ENCODE measurements at regions not wholly inside any gene's neighbourhood (a gene's known extent, or its start where the extent isn't known, plus 50 kb on each side); places are given as distances from the start of the nearest gene placed in this dataset.

- DNase-seq (no peak), ATAC-seq (no peak)
- Mint-ChIP-seq H3K27me3 (ENCODE audit: low read depth) (peaks cover 3% of the 10 kb centered on the region), H3K36me3 (ENCODE audit: low read depth) (no peaks in the 10 kb centered on the region), H3K4me1 (ENCODE audit: low read depth) (no peaks in the 10 kb centered on the region), H3K4me3 (no peak overlapping the region), H3K9me3 (ENCODE audit: insufficient read depth) (no peaks in the 10 kb centered on the region), H3K27ac (no peak overlapping the region)
- CTCF ChIA-PET = no interaction called here
- POLR2A ChIA-PET = no interaction called here
Measured at GRCh38 chr4:114365591-114365990, 233.0 kb upstream of the UGT8 start.

- no peaks in the 10 kb centered on the region for H3K36me3 Mint-ChIP-seq (ENCODE audit: low read depth)
- H3K4me1 Mint-ChIP-seq (ENCODE audit: low read depth) = no peaks in the 10 kb centered on the region
- DNase-seq (no peak), ATAC-seq (no peak)
- peaks cover 3% of the 10 kb centered on the region for H3K27me3 Mint-ChIP-seq (ENCODE audit: low read depth)
- H3K27ac Mint-ChIP-seq = no peak overlapping the region
- POLR2A ChIA-PET = no interaction called here
- no peaks in the 10 kb centered on the region for H3K9me3 Mint-ChIP-seq (ENCODE audit: insufficient read depth)
- no peak overlapping the region for H3K4me3 Mint-ChIP-seq
- CTCF ChIA-PET = no interaction called here
Measured at GRCh38 chr4:114366368-114366767, 232.2 kb upstream of the UGT8 start.

DNA sequence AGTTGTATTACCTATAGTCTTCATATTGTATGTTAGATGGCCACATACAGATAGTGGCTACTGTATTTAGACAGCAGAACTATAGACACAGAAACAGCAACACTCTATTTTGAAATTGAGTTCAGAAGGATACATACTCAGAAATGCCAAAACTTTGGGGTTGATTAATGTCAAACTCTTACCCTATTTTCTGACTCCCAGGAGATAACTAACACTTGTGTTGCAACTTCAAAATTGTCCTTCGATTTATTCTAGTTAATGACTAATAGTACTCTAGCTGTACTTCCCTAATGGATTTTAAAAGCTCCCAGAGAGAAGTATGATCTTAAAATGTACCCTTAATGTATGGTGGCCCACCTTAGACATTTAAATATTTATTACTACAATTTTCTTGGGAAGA lies 229.9 kb upstream of the UGT8 start:
- ATAC-seq (no peak), DNase-seq (no peak)
- H3K27ac Mint-ChIP-seq = no peak overlapping the region
- POLR2A ChIA-PET = no interaction called here
- no peak overlapping the region for H3K4me3 Mint-ChIP-seq
- no peaks in the 10 kb centered on the region for H3K9me3 Mint-ChIP-seq (ENCODE audit: insufficient read depth)
- H3K27me3 Mint-ChIP-seq (ENCODE audit: low read depth) = peaks cover 3% of the 10 kb centered on the region
- H3K36me3 Mint-ChIP-seq (ENCODE audit: low read depth) = no peaks in the 10 kb centered on the region
- CTCF ChIA-PET = no interaction called here
- H3K4me1 Mint-ChIP-seq (ENCODE audit: low read depth) = no peaks in the 10 kb centered on the region

DNA sequence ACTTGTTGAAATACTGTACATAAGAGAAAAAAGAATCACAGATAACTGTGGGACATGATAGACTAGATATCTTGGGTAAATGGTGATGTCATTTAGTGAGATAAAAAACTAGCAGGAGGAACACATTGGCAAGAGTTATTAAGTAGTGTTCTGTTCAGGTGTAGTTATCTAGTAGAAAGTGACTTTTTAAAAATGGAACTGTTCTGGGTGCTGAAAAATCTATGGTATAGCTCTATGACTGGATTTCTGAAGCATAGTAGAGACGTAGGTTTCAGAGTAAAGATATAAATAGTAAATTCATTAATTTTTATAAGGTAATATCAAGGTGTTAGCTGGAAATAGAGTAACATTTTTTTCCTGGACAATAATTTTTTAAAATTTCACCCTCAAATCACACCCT lies 225.1 kb upstream of the UGT8 start:
- Mint-ChIP-seq H3K4me1 (ENCODE audit: low read depth) (no peaks in the 10 kb centered on the region), H3K27ac (no peak overlapping the region), H3K36me3 (ENCODE audit: low read depth) (no peaks in the 10 kb centered on the region), H3K27me3 (ENCODE audit: low read depth) (peaks cover 3% of the 10 kb centered on the region), H3K4me3 (no peak overlapping the region), H3K9me3 (ENCODE audit: insufficient read depth) (no peaks in the 10 kb centered on the region)
- DNase-seq (no peak), ATAC-seq (no peak)
- POLR2A ChIA-PET = no interaction called here
- CTCF ChIA-PET = no interaction called here

- Mint-ChIP-seq H3K4me3 (no peak overlapping the region), H3K27ac (no peak overlapping the region), H3K9me3 (ENCODE audit: insufficient read depth) (no peaks in the 10 kb centered on the region), H3K27me3 (ENCODE audit: low read depth) (peaks cover 2% of the 10 kb centered on the region), H3K36me3 (ENCODE audit: low read depth) (no peaks in the 10 kb centered on the region), H3K4me1 (ENCODE audit: low read depth) (no peaks in the 10 kb centered on the region)
- ATAC-seq (no peak), DNase-seq (no peak)
- ChIA-PET POLR2A (no interaction called here), CTCF (no interaction called here)
Measured at GRCh38 chr4:114378305-114378903, 220.2 kb upstream of the UGT8 start.

DNA sequence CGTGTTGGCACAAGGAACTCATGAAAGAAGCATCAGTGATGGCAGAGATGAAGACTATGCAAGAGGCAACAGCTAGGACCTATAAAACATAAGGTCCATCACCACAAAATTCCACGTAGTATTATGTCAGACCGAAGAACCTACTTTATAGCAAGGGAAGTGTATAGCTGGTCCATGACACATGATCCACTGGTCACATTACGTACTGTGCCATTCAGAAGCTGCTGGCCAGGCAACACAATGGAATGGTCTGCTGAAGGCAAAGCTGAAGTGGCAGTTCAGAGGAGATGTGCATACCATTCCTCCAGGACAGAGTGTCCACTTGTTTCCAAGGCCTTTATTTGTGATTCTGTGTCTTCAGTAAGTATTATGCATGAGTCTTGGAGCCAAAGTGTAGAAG lies 215.5 kb upstream of the UGT8 start:
- ChIA-PET CTCF (no interaction called here), POLR2A (no interaction called here)
- Mint-ChIP-seq H3K27ac (no peak overlapping the region), H3K4me3 (no peak overlapping the region), H3K4me1 (ENCODE audit: low read depth) (no peaks in the 10 kb centered on the region), H3K27me3 (ENCODE audit: low read depth) (peaks cover 2% of the 10 kb centered on the region), H3K36me3 (ENCODE audit: low read depth) (no peaks in the 10 kb centered on the region), H3K9me3 (ENCODE audit: insufficient read depth) (no peaks in the 10 kb centered on the region)
- no peak for ATAC-seq
- DNase-seq = no peak

GRCh38 chr4:114383721-114384120 lies 214.9 kb upstream of the UGT8 start:
- no peak for ATAC-seq
- DNase-seq = no peak
- no peaks in the 10 kb centered on the region for H3K4me1 Mint-ChIP-seq (ENCODE audit: low read depth)
- ChIA-PET CTCF (interaction anchor here (1.3 kb wide), 1 partner anchor 1059 kb away, joined by 3 read pairs; no protein-coding TSS in a partner anchor), POLR2A (no interaction called here)
- no peaks in the 10 kb centered on the region for H3K9me3 Mint-ChIP-seq (ENCODE audit: insufficient read depth)
- H3K27me3 Mint-ChIP-seq (ENCODE audit: low read depth) = peaks cover 2% of the 10 kb centered on the region
- no peaks in the 10 kb centered on the region for H3K36me3 Mint-ChIP-seq (ENCODE audit: low read depth)
- H3K4me3 Mint-ChIP-seq = no peak overlapping the region
- H3K27ac Mint-ChIP-seq = no peak overlapping the region

DNA sequence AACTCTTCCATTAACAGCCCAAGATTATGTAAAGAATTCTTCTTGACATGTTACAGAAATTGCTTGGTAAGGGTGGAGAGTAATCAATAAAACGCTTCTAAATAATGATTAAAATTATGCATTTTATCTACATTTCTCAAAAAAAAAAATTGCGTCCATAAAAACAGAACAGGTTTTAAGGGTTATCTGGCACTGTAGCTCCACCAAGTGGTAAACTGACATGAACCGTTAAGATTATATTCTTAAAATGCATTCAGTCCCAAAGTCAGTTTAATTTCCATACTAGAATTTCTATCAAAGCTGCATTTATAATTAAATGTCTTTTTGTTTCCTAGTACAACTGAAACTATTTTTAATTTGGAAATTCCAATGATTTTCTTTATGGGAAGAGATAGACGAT lies 214.0 kb upstream of the UGT8 start:
- no peak overlapping the region for H3K4me3 Mint-ChIP-seq
- no peak overlapping the region for H3K27ac Mint-ChIP-seq
- no peaks in the 10 kb centered on the region for H3K36me3 Mint-ChIP-seq (ENCODE audit: low read depth)
- no peaks in the 10 kb centered on the region for H3K4me1 Mint-ChIP-seq (ENCODE audit: low read depth)
- DNase-seq = no peak
- peaks cover 2% of the 10 kb centered on the region for H3K27me3 Mint-ChIP-seq (ENCODE audit: low read depth)
- ChIA-PET CTCF (interaction anchor here (0.6 to 1.6 kb wide), 6 partner anchors 274 to 1060 kb away, joined by 3 to 4 read pairs (median 3); no protein-coding TSS in a partner anchor), POLR2A (no interaction called here)
- no peaks in the 10 kb centered on the region for H3K9me3 Mint-ChIP-seq (ENCODE audit: insufficient read depth)
- no peak for ATAC-seq

- no peak overlapping the region for H3K27ac Mint-ChIP-seq
- ATAC-seq (no peak), DNase-seq (no peak)
- no peaks in the 10 kb centered on the region for H3K36me3 Mint-ChIP-seq (ENCODE audit: low read depth)
- H3K4me3 Mint-ChIP-seq = no peak overlapping the region
- POLR2A ChIA-PET = no interaction called here
- H3K9me3 Mint-ChIP-seq (ENCODE audit: insufficient read depth) = no peaks in the 10 kb centered on the region
- H3K27me3 Mint-ChIP-seq (ENCODE audit: low read depth) = peaks cover 2% of the 10 kb centered on the region
- CTCF ChIA-PET = interaction anchor here (0.6 to 1.6 kb wide), 5 partner anchors 274 to 992 kb away, joined by 3 to 5 read pairs (median 4); no protein-coding TSS in a partner anchor
- H3K4me1 Mint-ChIP-seq (ENCODE audit: low read depth) = no peaks in the 10 kb centered on the region
Measured at GRCh38 chr4:114385195-114385985, 213.2 kb upstream of the UGT8 start.

- ChIA-PET POLR2A (no interaction called here), CTCF (no interaction called here)
- no peaks in the 10 kb centered on the region for H3K36me3 Mint-ChIP-seq (ENCODE audit: low read depth)
- no peaks in the 10 kb centered on the region for H3K4me1 Mint-ChIP-seq (ENCODE audit: low read depth)
- H3K27me3 Mint-ChIP-seq (ENCODE audit: low read depth) = no peaks in the 10 kb centered on the region
- DNase-seq (no peak), ATAC-seq (no peak)
- H3K9me3 Mint-ChIP-seq (ENCODE audit: insufficient read depth) = no peaks in the 10 kb centered on the region
- no peak overlapping the region for H3K4me3 Mint-ChIP-seq
- no peak overlapping the region for H3K27ac Mint-ChIP-seq
Measured at GRCh38 chr4:114386637-114387233, 211.9 kb upstream of the UGT8 start.

DNA sequence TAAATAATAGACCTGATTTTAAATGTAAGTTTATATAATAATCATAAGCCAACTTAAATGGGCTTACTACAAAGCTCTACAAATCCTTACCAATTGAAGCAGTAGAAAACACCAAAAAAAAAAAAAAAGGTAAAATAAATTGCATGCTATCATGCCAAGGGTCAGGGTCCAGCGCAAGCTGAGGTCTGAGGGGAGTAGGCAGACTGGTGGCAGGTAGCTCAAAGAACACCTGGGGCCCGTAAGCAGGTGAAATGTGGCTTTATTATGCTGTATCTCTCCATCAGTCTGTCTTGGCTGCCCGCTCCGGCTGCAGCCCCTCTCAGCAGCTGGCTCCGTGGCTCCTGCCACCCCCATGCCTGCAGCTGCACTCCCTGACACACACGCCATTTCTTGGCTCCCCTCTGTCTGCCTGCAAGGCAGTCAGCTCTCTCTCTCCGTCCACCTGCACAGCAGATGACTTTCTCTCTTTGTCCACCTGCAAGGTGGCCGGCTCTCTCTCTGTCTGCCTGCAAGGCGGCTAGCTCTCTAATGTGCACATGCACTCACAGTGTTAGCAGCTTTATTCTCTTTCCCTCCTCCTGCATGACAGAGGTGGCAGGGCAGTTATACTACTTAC lies 209.4 kb upstream of the UGT8 start:
- Mint-ChIP-seq H3K27me3 (ENCODE audit: low read depth) (no peaks in the 10 kb centered on the region), H3K36me3 (ENCODE audit: low read depth) (no peaks in the 10 kb centered on the region), H3K4me1 (ENCODE audit: low read depth) (no peaks in the 10 kb centered on the region), H3K4me3 (no peak overlapping the region), H3K9me3 (ENCODE audit: insufficient read depth) (no peaks in the 10 kb centered on the region), H3K27ac (no peak overlapping the region)
- POLR2A ChIA-PET = no interaction called here
- DNase-seq (no peak), ATAC-seq (no peak)
- CTCF ChIA-PET = no interaction called here

GRCh38 chr4:114393295-114394038 lies 205.1 kb upstream of the UGT8 start:
- H3K4me1 Mint-ChIP-seq (ENCODE audit: low read depth) = peaks cover 2% of the 10 kb centered on the region
- no peaks in the 10 kb centered on the region for H3K9me3 Mint-ChIP-seq (ENCODE audit: insufficient read depth)
- H3K4me3 Mint-ChIP-seq = no peak overlapping the region
- no peaks in the 10 kb centered on the region for H3K36me3 Mint-ChIP-seq (ENCODE audit: low read depth)
- no peaks in the 10 kb centered on the region for H3K27me3 Mint-ChIP-seq (ENCODE audit: low read depth)
- DNase-seq = no peak
- ChIA-PET POLR2A (no interaction called here), CTCF (no interaction called here)
- no peak for ATAC-seq
- no peak overlapping the region for H3K27ac Mint-ChIP-seq

All from activated CD8-positive, alpha-beta T cell treated with anti-CD3 and anti-CD28 coated beads, Interleukin-2, amount 10 ng/mL, durations not matched to agents 7 days and 5 days (primary cell).